GM18505 (cell line): ENCODE measurements at regions not wholly inside any gene's neighbourhood (a gene's known extent, or its start where the extent isn't known, plus 50 kb on each side); places are given as distances from the start of the nearest gene placed in this dataset.
"Not testable (repeated sequence)": the region's sequence is repeated elsewhere in the genome, so short reads cannot be mapped to it uniquely, and the experiment has no call there.

Experiments
- ATAC-seq: cut with Tn5 transposase; IDR thresholded peaks from one replicate; pipeline ENCODE4 v1.9.1; 2021; ENCODE audit not compliant: unreplicated experiment
- POLR2A ChIP-seq: IDR thresholded peaks from 4 replicates; pipeline ENCODE4 v1.6.1; 2011; ENCODE audit warnings: borderline replicate concordance; ENCODE audit not compliant: insufficient read depth, insufficient read length; ENCODE audit errors: extremely low read depth

DNA sequence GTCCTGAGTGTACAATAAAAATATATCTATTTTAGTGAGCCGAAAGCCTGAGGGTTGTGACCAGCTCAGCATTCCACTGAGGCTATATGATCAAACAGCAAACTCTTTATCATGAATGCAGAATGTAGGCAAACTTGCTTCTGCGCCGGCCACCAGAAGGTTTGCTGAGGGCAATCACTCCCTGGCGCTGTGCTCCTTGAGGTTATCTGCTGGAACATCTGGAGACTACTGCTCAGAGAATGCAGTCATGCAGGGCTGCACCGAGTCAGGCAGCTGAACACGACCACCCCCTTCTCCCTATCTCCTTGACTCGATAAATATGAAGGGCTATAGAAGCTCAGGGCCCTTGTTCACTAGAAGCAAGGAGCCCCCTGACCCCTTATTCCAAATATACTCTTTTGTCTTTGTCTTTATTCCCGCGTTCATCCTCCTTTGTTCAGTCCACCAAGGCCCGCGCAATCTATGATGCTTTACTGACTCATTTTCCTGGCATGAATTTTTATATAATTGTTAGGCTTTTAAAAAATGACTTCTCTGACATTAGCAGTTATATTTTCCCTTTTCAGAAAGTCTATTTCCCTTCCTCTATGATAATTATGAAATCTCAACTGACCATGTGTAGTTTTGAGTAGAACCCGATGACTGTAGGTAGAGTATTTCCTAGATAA, 1089.3 kb downstream of the SLC16A7 start:
- TF ChIP-seq POLR2A: no peak

DNA sequence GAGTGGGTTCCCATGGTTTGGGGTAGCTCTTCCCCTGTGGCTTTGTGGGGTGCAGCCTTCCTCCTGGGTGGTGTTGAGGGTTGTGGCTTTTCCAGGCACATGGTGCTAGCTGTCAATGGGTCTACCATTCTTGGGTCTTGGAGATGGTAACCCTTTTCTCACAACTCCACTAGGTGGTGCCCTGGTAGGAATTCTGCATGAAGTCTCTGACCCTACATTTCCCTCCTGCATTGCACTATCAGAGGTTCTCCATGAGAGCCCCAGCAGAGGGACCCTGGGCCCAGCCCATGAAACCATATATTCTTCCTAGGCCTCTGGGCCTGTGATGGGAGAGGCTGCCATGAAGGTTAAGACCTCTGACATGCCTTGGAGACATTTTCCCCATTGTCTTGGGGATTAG, 1093.3 kb downstream of the SLC16A7 start:
- no peak for ATAC-seq
- no peak for TF ChIP-seq POLR2A

More for the DNA sequence above, 1089.3 kb downstream of the SLC16A7 start:
- no peak for ATAC-seq

DNA sequence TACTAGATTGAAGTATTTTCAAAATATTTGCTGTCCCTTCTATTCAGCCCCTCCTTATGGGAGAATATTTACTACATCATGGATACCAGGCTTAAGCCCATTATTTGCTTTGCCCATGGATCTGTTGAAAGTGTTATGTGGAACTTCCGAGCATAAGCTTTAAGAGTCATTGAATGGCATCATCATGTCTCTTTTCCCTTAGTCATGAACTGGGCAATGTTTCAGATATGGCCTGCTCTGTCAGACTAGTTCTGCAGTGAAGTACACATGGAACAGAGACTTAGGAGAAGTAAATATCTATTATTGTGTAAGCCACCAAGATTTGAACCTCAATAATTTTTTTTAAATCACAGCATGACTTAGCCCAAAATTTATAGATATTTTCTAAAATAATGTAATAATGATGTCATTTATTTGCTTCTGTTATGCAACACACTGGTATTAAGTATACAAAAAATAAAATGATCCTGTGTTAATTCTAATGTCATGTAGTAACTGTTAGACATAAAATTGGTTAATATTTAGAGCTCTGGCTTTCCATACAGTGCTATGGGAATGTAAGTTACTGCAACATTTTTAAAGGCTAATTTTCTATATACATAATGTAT, 1097.3 kb downstream of the SLC16A7 start:
- TF ChIP-seq POLR2A: no peak
- ATAC-seq: no peak

DNA sequence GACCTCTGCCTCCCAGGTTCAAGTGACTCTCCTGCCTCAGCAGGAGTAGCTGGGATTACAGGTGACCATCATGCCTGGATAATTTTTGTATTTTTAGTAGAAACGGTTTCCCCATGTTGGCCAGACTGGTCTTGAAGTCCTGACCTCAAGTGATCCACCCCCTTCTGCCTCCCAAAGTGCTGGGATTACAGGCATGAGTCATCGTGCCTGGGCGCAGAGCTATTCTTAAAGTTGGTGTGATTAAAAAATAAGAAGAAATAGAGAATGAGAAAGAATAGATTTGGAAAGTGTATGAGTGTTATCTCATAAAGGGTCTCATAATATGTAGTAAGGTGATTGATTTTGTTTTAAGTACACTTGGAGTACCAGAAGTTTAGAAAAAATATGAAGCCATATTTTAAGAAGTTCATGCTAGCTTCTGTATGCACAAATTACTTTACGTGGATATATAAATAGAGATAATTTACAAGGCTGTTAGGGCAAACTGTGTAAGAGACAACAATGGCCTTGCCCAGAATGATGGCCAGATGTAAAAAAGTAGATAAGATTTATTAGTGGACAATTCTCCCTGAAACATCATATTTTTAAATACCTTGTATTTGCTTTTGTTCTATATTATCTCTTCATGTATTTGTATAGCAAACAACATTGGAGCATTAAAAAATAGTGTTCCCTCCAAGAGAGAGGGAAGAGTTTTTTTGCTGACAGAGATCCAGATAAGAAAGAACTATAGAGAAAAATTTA, 1108.5 kb downstream of the SLC16A7 start:
- no peak for ATAC-seq
- no peak for TF ChIP-seq POLR2A

DNA sequence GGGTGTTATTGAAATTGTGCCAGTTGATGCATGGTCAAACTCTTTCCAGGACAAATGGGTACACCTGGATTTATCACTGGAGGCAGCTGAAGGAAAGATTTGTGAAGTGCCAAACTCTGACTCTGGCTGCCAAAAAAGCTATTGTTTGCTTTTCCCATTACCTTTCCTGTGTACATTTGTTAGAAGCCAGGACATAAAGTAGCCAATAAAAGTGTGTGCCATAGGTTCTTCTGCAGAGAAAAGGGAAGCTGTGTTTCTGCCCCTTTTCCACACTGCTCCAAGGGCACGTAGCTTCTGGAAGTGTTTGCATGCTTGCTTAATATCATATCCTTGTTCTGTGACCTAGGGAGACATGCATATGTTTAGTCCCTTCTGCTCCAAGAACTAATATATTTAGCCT, 1114.4 kb downstream of the SLC16A7 start:
- no peak for ATAC-seq
- TF ChIP-seq POLR2A: no peak

DNA sequence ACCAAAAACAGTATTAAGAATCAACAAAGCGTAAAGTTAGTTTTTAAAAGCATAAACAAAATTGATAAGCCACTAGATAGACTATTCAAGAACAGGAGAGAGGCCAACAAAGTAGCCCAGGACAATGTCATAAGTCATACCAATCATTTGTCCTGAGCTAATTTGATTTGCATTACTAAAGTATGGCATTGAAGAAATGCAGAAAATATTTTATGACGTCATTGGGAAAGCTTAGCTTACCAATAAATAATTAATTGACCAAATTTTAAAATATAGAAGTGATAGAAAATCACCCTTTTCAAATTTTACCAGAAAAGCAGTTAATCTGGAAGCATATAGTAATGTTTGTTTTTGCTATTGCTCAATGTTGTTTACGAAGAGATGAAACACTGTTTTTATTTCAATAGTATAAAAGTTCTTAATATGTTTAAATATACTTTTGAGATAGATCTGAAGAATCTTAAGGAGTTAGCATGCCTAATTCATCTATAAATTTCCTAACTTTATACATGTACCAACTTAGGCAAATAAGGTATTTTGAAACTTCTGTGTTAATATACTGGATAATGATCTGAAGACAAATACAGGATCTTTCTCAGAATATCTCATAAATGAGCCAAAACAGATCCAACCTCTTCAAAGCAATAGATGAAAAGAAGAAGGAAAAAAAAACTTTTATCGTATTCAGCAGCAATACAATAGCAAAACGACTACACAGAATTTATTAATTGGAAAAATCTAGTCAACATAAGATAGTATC, 1118.5 kb downstream of the SLC16A7 start:
- ATAC-seq: no peak
- no peak for TF ChIP-seq POLR2A

DNA sequence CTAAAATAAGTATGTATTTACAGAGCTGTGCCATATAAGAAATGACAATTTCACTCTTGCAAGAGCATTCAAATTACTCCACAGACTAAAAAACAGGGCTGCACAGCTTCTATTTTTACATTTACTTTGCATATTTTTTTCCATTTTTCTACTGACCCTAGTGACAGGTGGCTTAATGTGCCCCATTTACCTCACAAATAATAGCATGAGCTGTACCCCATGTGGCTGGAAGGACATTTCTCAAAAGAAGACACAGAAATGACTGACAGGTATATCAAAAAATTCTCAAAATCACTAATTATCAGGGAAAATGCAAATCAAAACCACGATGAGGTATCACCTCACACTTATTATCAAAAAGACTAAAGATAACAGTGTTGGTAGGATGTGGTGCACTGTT, 1128.6 kb downstream of the SLC16A7 start:
- ATAC-seq: no peak
- no peak for TF ChIP-seq POLR2A

DNA sequence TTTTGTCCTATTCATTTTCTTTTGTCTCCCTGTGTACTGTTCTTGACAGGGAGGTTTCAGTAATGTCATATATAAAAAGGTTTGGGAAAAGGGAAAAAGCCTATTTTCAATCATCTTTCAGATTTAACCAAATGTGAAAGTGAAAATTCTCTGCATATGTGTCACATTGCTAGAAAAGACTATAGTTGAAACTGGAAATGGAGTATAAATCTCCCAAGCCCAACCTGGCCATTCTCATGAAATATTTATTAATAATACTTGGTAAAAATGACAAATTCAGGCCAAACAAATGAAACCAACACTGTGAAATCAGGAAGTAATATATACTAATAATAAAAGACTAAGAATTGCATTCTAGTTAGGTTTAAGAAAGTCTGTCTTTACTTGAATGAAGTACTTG, 1129.2 kb downstream of the SLC16A7 start:
- ATAC-seq: no peak

DNA sequence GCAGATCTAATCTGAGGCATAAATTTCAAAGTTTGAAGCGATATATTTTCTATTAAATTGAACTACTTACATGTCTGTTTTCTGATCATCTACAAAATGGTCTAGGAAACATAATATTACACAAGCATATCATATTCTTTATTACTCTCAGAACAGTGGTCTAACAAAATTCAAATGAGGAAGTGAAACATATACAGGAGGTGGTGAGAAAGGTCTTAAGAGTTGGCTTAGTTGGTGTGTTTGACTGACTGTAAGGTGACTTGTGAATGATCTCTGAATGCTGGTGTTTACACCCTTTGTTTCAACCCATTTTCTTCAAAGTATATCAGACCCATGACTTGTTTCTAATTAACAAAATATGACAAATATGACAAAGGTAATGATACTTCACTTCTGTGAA, 1156.8 kb downstream of the SLC16A7 start:
- no peak for TF ChIP-seq POLR2A
- peak; percentile 89 for ATAC-seq

More for the DNA sequence above, 1129.2 kb downstream of the SLC16A7 start:
- no peak for TF ChIP-seq POLR2A

DNA sequence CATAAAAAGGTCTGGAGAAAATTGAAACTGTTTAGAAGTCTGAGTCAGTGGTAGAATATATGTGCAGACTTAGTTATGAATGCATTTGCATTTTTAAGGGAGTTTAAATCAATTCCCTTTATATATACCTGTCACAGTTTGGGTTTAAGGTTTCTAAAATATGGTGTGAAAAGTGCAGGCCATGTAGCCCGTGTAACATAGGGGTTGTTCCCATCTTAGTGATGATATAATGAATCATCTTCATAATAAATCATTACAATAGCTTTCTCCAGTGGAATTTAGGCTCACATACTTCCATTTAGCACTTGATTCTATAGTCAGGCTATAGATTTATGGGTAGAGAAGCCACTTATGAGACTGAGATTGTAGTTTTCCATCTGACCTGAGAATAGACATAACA, 1162.4 kb downstream of the SLC16A7 start:
- no peak for TF ChIP-seq POLR2A
- no peak for ATAC-seq

DNA sequence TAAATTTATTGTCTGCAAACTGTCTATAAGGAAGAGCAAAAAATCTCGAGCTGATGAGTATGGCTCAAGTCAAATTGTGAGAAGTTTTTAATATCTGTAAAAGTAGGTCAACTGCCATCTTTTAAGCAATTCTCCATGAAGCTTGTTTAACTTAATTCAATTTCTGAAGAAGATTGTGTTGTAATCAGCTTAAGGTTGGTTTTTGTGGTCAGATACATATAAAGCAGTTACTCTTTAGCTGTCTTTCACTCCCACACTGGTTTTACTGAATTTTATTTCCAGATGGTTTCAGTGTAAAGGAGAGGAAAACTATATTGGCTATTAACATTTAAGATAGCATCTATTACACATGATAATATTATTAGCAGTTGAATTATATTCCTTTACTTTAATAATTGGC, 1165.1 kb downstream of the SLC16A7 start:
- ATAC-seq: no peak
- TF ChIP-seq POLR2A: no peak

DNA sequence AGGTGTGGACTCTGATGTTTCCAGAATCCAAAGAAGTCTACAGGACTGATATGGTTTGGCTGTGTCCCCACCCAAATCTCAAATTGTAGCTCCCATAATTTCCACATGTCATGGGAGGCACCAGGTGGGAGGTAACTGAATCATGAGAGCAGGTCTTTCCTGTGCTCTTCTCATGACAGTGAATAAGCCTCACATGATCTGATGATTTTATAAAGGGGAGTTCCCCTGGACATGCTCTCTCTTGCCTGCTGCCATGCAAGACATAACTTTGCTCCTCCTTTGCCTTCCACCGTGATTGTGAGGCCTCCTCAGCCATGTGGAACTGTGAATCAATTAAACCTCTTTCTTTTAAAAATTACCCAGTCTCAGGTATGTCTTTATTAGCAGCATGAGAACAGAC, 1205.3 kb downstream of the SLC16A7 start:
- not testable (repeated sequence) for ATAC-seq

DNA sequence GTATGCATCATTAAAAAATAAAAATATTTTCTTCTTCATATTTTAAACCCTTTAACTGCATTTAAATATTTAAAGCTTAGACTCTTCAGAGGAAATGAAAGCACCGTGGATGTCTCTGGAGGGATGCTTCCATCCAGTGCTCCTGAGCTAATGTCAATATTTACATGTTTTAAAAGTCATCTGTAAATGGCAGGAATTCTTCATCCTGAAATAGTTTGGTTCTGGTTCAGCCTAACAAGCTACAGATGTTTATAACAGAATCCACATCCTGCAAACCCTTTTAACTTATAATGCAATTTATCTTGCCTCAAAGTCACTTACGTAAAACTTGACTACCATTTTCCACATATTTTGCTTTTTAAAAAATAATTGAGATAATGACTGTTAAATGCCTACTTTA, 1207.3 kb downstream of the SLC16A7 start:
- no peak for ATAC-seq
- TF ChIP-seq POLR2A: no peak

DNA sequence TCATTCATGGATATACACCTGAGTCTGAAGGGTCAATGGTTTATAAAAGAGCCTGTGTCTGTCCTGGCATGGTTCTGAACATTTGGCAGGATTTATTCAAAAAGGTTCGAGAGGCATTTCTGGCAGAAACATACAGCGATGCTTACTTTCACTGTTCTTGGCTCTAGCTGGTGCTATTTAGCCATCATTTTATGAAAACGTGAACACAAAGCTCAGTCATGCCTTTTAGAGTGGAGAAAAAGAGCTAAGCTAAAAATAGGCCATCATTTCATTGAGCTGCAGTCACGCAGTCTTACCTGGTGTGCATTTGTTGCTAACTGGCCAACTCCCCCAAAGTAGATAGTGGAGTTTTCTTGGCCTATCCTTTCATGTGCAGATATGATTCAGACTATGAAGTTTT, 1209.5 kb downstream of the SLC16A7 start:
- no peak for TF ChIP-seq POLR2A
- ATAC-seq: no peak

DNA sequence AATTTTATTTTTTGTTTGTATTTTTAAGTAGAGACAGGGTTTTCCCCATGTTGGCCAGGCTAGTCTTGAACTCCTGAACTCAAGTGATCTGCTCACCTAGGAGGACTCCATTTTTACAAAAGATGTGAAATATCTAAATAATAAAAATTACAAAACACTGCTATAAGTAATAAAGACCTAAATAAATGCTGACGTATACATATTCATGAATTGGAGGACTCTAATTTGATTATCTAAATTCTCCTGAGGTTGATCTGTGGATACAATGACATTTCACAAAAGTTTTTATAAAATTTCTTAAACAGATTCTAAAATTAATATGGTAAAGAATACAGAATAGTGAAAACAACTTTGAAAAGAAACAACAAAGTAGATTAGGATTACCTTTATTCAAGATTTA, 1224.0 kb downstream of the SLC16A7 start:
- no peak for ATAC-seq
- no peak for TF ChIP-seq POLR2A
